OCI-LY7 (cell line): ENCODE measurements at regions not wholly inside any gene's neighbourhood (a gene's known extent, or its start where the extent isn't known, plus 50 kb on each side); places are given as distances from the start of the nearest gene placed in this dataset.

Source experiments
- BruUV-seq: library from RNA; stranded (reverse); fragments of 400-500 nt; replicated peaks from 2 replicates; lab custom pipeline; 2021; lab: Mats Ljungman, UMichigan
- CTCF ChIA-PET: fragments of 300-600 bp; sonication (Branson Sonifier 250); formaldehyde crosslinking; loops from one replicate; lab custom pipeline; 2022; ENCODE audit warnings: antibody characterized with exemption; ENCODE audit not compliant: unreplicated experiment; lab: Charles Lee
- POLR2A ChIA-PET: fragments of 300-600 bp; sonication (Branson Sonifier 250); formaldehyde crosslinking; loops from one replicate; lab custom pipeline; 2022; ENCODE audit warnings: antibody characterized with exemption; lab: Charles Lee
- DNase-seq: peaks from one replicate; pipeline ENCODE4 v3.0.0-alpha.2; 2015; ENCODE audit warnings: low spot score
- H2AFZ ChIP-seq: fragments of 200-600 bp; sonication (generic), shearing (Covaris generic); 2 replicates; pipeline ENCODE4 v1.6.1; 2014; ENCODE audit warnings: mild to moderate bottlenecking, antibody characterized with exemption, low read length, moderate library complexity
- H3K27ac ChIP-seq: fragments of 200-600 bp; sonication (generic); 2 replicates; pipeline ENCODE4 v1.5.1; 2014; ENCODE audit warnings: mixed run types, low read depth, mild to moderate bottlenecking, moderate library complexity, low read length, inconsistent platforms; ENCODE audit not compliant: poor library complexity, severe bottlenecking
- H3K36me3 ChIP-seq: fragments of 200-600 bp; sonication (generic); 2 replicates; pipeline ENCODE4 v1.6.1; 2014; ENCODE audit warnings: mild to moderate bottlenecking, antibody characterized with exemption, low read length, moderate library complexity, mixed read lengths; ENCODE audit not compliant: insufficient read depth
- H3K4me1 ChIP-seq: fragments of 200-600 bp; sonication (generic); 2 replicates; pipeline ENCODE4 v1.5.1; 2014; ENCODE audit warnings: mild to moderate bottlenecking, low read length; ENCODE audit not compliant: insufficient read depth, poor library complexity, severe bottlenecking
- H3K4me2 ChIP-seq: fragments of 200-600 bp; sonication (generic); 2 replicates; pipeline ENCODE4 v1.6.1; 2014; ENCODE audit warnings: mild to moderate bottlenecking, low read length
- H3K4me3 ChIP-seq: fragments of 200-600 bp; sonication (generic); 2 replicates; pipeline ENCODE4 v1.5.1; 2014; ENCODE audit warnings: mild to moderate bottlenecking, low read depth, low read length; ENCODE audit not compliant: poor library complexity, severe bottlenecking
- H3K79me2 ChIP-seq: fragments of 200-600 bp; sonication (generic); 2 replicates; pipeline ENCODE4 v1.6.1; 2016; ENCODE audit warnings: low read depth, mild to moderate bottlenecking, low read length, moderate library complexity, mixed read lengths; ENCODE audit not compliant: insufficient read depth
- H3K9me2 ChIP-seq: fragments of 200-600 bp; sonication (generic); 2 replicates; pipeline ENCODE4 v1.6.1; 2016; ENCODE audit warnings: mild to moderate bottlenecking, low read length, mixed read lengths; ENCODE audit not compliant: insufficient read depth
- H3K9me3 ChIP-seq: fragments of 200-600 bp; sonication (generic); 2 replicates; pipeline ENCODE4 v1.6.1; 2014; ENCODE audit warnings: mild to moderate bottlenecking, mixed run types, low read length, mixed read lengths
- H4K20me1 ChIP-seq: fragments of 200-600 bp; sonication (generic); 2 replicates; pipeline ENCODE4 v1.6.1; 2014; ENCODE audit warnings: mild to moderate bottlenecking, antibody characterized with exemption, low read length, moderate library complexity, mixed read lengths; ENCODE audit not compliant: insufficient read depth
- EZH2phosphoT487 ChIP-seq: fragments of 200-600 bp; sonication (generic); IDR thresholded peaks from 2 replicates; pipeline ENCODE4 v1.6.1; 2018; ENCODE audit warnings: low read depth, borderline replicate concordance, mild to moderate bottlenecking, mixed run types, antibody characterized with exemption, low read length, moderate library complexity, mixed read lengths
- intact Hi-C: fragments of 100-400 bp; cut with micrococcal nuclease; formaldehyde crosslinking; loops from one replicate; pipeline ENCODE4 v1.10.0; 2022; ENCODE audit not compliant: unreplicated experiment
- TF ChIP-seq, protein P1 (sequence below): fragments of 200-600 bp; sonication (generic); conservative IDR thresholded peaks from 2 replicates; pipeline ENCODE4 v1.5.1; 2014; ENCODE audit warnings: mild to moderate bottlenecking, antibody characterized with exemption, low read length, moderate library complexity, mixed read lengths

DNA sequence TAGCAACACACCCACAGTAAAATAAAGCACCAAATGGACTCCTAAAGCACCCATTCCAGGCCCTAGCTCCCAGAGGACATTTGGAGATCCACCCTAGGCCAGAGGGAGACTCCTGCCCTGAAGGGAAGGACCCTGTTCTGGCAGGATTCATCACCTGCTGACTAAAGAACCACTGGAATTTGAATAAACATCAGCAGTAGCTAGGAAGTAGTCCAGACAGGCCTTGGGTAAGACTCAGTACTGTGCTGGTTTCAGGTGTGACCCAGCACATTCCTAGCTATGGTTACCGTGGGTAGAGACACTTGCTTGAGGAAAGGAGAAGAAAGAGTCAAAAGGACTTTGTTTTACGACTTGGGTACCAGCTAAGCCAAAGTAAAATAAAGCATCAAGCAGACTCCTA lies 92.7 kb upstream of the LRRC7 start:
- no peaks in the 10 kb centered on the region for H3K4me1 ChIP-seq
- ChIA-PET CTCF (no interaction called here), POLR2A (interaction anchor here (1.0 to 2.0 kb wide), 2 partner anchors 9 to 745 kb away, joined by 4 to 7 read pairs; no protein-coding TSS in a partner anchor)
- H3K9me2 ChIP-seq = no peaks in the 10 kb centered on the region
- TF ChIP-seq EZH2phosphoT487 = no peak
- TF ChIP-seq, protein P1, sequence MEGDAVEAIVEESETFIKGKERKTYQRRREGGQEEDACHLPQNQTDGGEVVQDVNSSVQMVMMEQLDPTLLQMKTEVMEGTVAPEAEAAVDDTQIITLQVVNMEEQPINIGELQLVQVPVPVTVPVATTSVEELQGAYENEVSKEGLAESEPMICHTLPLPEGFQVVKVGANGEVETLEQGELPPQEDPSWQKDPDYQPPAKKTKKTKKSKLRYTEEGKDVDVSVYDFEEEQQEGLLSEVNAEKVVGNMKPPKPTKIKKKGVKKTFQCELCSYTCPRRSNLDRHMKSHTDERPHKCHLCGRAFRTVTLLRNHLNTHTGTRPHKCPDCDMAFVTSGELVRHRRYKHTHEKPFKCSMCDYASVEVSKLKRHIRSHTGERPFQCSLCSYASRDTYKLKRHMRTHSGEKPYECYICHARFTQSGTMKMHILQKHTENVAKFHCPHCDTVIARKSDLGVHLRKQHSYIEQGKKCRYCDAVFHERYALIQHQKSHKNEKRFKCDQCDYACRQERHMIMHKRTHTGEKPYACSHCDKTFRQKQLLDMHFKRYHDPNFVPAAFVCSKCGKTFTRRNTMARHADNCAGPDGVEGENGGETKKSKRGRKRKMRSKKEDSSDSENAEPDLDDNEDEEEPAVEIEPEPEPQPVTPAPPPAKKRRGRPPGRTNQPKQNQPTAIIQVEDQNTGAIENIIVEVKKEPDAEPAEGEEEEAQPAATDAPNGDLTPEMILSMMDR = no peak
- intact Hi-C loops = no loop called here
- no peak for DNase-seq
- BruUV-seq = no TSS peak
- H2AFZ ChIP-seq = no peak overlapping the region
- H3K36me3 ChIP-seq = no peaks in the 10 kb centered on the region
- H3K27ac ChIP-seq = no peak overlapping the region
- no peaks in the 10 kb centered on the region for H3K9me3 ChIP-seq
- no peaks in the 10 kb centered on the region for H3K79me2 ChIP-seq
- H3K4me2 ChIP-seq = no peak overlapping the region
- no peak overlapping the region for H3K4me3 ChIP-seq
- H4K20me1 ChIP-seq = no peaks in the 10 kb centered on the region

- BruUV-seq = no TSS peak
- H3K79me2 ChIP-seq = no peaks in the 10 kb centered on the region
- no peaks in the 10 kb centered on the region for H3K36me3 ChIP-seq
- intact Hi-C loops = no loop called here
- no peaks in the 10 kb centered on the region for H4K20me1 ChIP-seq
- H2AFZ ChIP-seq = no peak overlapping the region
- no peak overlapping the region for H3K4me3 ChIP-seq
- no peak overlapping the region for H3K27ac ChIP-seq
- no peak for DNase-seq
- TF ChIP-seq, protein P1 = no peak
- TF ChIP-seq EZH2phosphoT487 = no peak
- H3K4me1 ChIP-seq = no peaks in the 10 kb centered on the region
- ChIA-PET POLR2A (no interaction called here), CTCF (no interaction called here)
- no peaks in the 10 kb centered on the region for H3K9me3 ChIP-seq
- H3K9me2 ChIP-seq = no peaks in the 10 kb centered on the region
- no peak overlapping the region for H3K4me2 ChIP-seq
Observed at GRCh38 chr1:69479734-69480133, 88.0 kb upstream of the LRRC7 start.

DNA sequence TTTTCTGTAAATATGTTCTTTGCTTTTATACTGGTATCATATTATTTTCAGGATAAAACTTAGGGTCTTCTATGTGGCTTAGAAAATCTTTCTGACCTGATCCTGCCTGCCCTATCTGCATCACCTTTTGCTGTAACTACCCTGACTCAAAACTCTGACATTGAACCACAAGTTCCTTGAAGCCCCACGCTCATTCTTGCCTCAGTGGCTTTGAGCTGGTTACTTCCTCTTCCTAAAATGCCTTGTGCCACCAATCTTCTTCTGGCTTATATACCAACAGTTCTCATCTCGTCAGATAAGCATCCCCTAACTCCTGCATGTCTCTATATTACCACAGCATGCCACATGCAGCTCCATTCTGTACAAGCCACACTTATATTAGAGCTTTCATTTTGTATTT lies 84.5 kb upstream of the LRRC7 start:
- Histone ChIP-seq H3K79me2 (no peaks in the 10 kb centered on the region), H3K27ac (no peak overlapping the region), H2AFZ (no peak overlapping the region; the same call in 1 of the 2 replicates), H3K4me1 (no peaks in the 10 kb centered on the region), H4K20me1 (no peaks in the 10 kb centered on the region), H3K36me3 (no peaks in the 10 kb centered on the region), H3K4me3 (no peak overlapping the region), H3K4me2 (no peak overlapping the region), H3K9me3 (no peaks in the 10 kb centered on the region), H3K9me2 (no peaks in the 10 kb centered on the region)
- POLR2A ChIA-PET = interaction anchor here (0.8 to 2.3 kb wide), 3 partner anchors 9 to 14 kb away, joined by 3 to 7 read pairs (median 3); no protein-coding TSS in a partner anchor
- intact Hi-C loops = no loop called here
- TF ChIP-seq, protein P1 = no peak
- TF ChIP-seq EZH2phosphoT487 = no peak
- CTCF ChIA-PET = no interaction called here
- DNase-seq = no peak
- BruUV-seq = no TSS peak
